ENCODE measurements at regions not wholly inside any gene's neighbourhood (a gene's known extent, or its start where the extent isn't known, plus 50 kb on each side); places are given as distances from the start of the nearest gene placed in this dataset.

GRCh38 chr10:118401708-118402193, 59.6 kb upstream of the FAM204A start:
- Histone ChIP-seq H3K79me2 (ENCODE audit: insufficient read depth, low read length) (no peaks in the 10 kb centered on the region), H3K4me3 (ENCODE audit: insufficient read depth, low read length) (no peak overlapping the region), H3K27me3 (ENCODE audit: insufficient read depth, low read length) (no peaks in the 10 kb centered on the region), H3K27ac (ENCODE audit: low read depth, low read length) (no peak overlapping the region), H3K9me3 (ENCODE audit: low read depth, low read length) (no peaks in the 10 kb centered on the region), H4K20me1 (ENCODE audit: insufficient read depth, low read length) (no peaks in the 10 kb centered on the region), H3K36me3 (ENCODE audit: insufficient read depth, low read length) (no peaks in the 10 kb centered on the region), H3K4me1 (ENCODE audit: insufficient read depth, low read length) (no peaks in the 10 kb centered on the region), H2AFZ (ENCODE audit: low read length) (no peak overlapping the region), H3K4me2 (ENCODE audit: insufficient read depth, low read length) (no peak overlapping the region)
- DNase-seq (ENCODE audit: insufficient read length, low spot score, missing footprints): no peak
- TF ChIP-seq CTCF (IDR thresholded peaks at IDR 0.05; ENCODE audit: extremely low read depth, low read depth, low read length): no peak

GRCh38 chr10:118397391-118397790, 55.3 kb upstream of the FAM204A start:
- H3K4me1 ChIP-seq (ENCODE audit: insufficient read depth, low read length): no peaks in the 10 kb centered on the region
- no peak overlapping the region for H3K4me3 ChIP-seq (ENCODE audit: insufficient read depth, low read length)
- no peak overlapping the region for H3K27ac ChIP-seq (ENCODE audit: low read depth, low read length)
- no peaks in the 10 kb centered on the region for H3K36me3 ChIP-seq (ENCODE audit: insufficient read depth, low read length)
- no peak for DNase-seq (ENCODE audit: insufficient read length, low spot score, missing footprints)
- H3K9me3 ChIP-seq (ENCODE audit: low read depth, low read length): no peaks in the 10 kb centered on the region
- TF ChIP-seq CTCF (IDR thresholded peaks at IDR 0.05; ENCODE audit: extremely low read depth, low read depth, low read length): no peak
- H3K4me2 ChIP-seq (ENCODE audit: insufficient read depth, low read length): no peak overlapping the region
- H4K20me1 ChIP-seq (ENCODE audit: insufficient read depth, low read length): no peaks in the 10 kb centered on the region
- no peaks in the 10 kb centered on the region for H3K79me2 ChIP-seq (ENCODE audit: insufficient read depth, low read length)
- H3K27me3 ChIP-seq (ENCODE audit: insufficient read depth, low read length): no peaks in the 10 kb centered on the region
- H2AFZ ChIP-seq (ENCODE audit: low read length): no peak overlapping the region

- H3K79me2 ChIP-seq (ENCODE audit: insufficient read depth, low read length): no peaks in the 10 kb centered on the region
- no peaks in the 10 kb centered on the region for H4K20me1 ChIP-seq (ENCODE audit: insufficient read depth, low read length)
- H3K4me2 ChIP-seq (ENCODE audit: insufficient read depth, low read length): no peak overlapping the region
- TF ChIP-seq CTCF (IDR thresholded peaks at IDR 0.05; ENCODE audit: extremely low read depth, low read depth, low read length): no peak
- H3K27me3 ChIP-seq (ENCODE audit: insufficient read depth, low read length): no peaks in the 10 kb centered on the region
- no peaks in the 10 kb centered on the region for H3K36me3 ChIP-seq (ENCODE audit: insufficient read depth, low read length)
- H3K27ac ChIP-seq (ENCODE audit: low read depth, low read length): no peak overlapping the region
- no peak for DNase-seq (ENCODE audit: insufficient read length, low spot score, missing footprints)
- no peak overlapping the region for H2AFZ ChIP-seq (ENCODE audit: low read length)
- H3K4me3 ChIP-seq (ENCODE audit: insufficient read depth, low read length): no peak overlapping the region
- H3K4me1 ChIP-seq (ENCODE audit: insufficient read depth, low read length): no peaks in the 10 kb centered on the region
- no peaks in the 10 kb centered on the region for H3K9me3 ChIP-seq (ENCODE audit: low read depth, low read length)
Measured at GRCh38 chr10:118395947-118396346, 53.8 kb upstream of the FAM204A start.

- no peak overlapping the region for H3K4me2 ChIP-seq (ENCODE audit: insufficient read depth, low read length)
- H2AFZ ChIP-seq (ENCODE audit: low read length): no peak overlapping the region
- no peak for DNase-seq (ENCODE audit: insufficient read length, low spot score, missing footprints)
Measured at GRCh38 chr10:118394301-118395200, 52.4 kb upstream of the FAM204A start.

More at GRCh38 chr10:118394301-118395200, 52.4 kb upstream of the FAM204A start:
- Histone ChIP-seq H3K4me1 (ENCODE audit: insufficient read depth, low read length) (no peaks in the 10 kb centered on the region), H3K27ac (ENCODE audit: low read depth, low read length) (no peak overlapping the region), H3K79me2 (ENCODE audit: insufficient read depth, low read length) (no peaks in the 10 kb centered on the region), H3K9me3 (ENCODE audit: low read depth, low read length) (no peaks in the 10 kb centered on the region), H3K27me3 (ENCODE audit: insufficient read depth, low read length) (no peaks in the 10 kb centered on the region), H3K4me3 (ENCODE audit: insufficient read depth, low read length) (no peak overlapping the region), H4K20me1 (ENCODE audit: insufficient read depth, low read length) (no peaks in the 10 kb centered on the region), H3K36me3 (ENCODE audit: insufficient read depth, low read length) (no peaks in the 10 kb centered on the region)
- no peak for TF ChIP-seq CTCF (IDR thresholded peaks at IDR 0.05; ENCODE audit: extremely low read depth, low read depth, low read length)

Data from osteoblast (primary cell).